Fibroblast of villous mesenchyme (primary cell): ENCODE measurements at regions not wholly inside any gene's neighbourhood (a gene's known extent, or its start where the extent isn't known, plus 50 kb on each side); places are given as distances from the start of the nearest gene placed in this dataset.

Experiments used
- DNase-seq: peaks from one replicate; pipeline ENCODE4 v3.0.0-alpha.2; 2010; ENCODE audit warnings: low read depth
- H3K4me3 ChIP-seq: 2 replicates; pipeline ENCODE4 v1.5.1; 2011; ENCODE audit warnings: low read depth, mild to moderate bottlenecking, low read length
- TF ChIP-seq, protein P1 (sequence below): IDR thresholded peaks from 2 replicates; pipeline ENCODE4 v1.5.1; 2012; ENCODE audit warnings: low read depth, mild to moderate bottlenecking, low read length; ENCODE audit not compliant: insufficient read depth

DNA sequence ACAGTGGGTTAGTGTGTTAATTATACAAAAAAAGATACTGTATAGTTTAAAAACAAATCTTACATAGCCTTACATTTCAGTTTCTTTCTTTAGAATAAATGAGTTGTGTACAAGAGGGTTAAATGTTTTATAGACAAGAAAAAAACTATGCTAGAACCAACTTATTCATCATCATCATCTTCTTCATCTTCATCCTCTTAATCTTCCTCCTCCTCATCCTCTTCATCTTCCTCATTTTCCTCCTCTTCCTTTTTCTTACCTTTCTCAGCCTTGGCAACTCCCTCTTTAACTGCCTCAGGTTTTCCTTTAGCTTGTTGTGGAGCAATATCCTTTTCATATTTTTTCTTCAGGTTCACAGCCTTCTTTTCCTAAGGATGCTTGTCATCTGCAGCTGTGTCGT is 53.7 kb downstream of the RPS12 start:
- TF ChIP-seq, protein P1, sequence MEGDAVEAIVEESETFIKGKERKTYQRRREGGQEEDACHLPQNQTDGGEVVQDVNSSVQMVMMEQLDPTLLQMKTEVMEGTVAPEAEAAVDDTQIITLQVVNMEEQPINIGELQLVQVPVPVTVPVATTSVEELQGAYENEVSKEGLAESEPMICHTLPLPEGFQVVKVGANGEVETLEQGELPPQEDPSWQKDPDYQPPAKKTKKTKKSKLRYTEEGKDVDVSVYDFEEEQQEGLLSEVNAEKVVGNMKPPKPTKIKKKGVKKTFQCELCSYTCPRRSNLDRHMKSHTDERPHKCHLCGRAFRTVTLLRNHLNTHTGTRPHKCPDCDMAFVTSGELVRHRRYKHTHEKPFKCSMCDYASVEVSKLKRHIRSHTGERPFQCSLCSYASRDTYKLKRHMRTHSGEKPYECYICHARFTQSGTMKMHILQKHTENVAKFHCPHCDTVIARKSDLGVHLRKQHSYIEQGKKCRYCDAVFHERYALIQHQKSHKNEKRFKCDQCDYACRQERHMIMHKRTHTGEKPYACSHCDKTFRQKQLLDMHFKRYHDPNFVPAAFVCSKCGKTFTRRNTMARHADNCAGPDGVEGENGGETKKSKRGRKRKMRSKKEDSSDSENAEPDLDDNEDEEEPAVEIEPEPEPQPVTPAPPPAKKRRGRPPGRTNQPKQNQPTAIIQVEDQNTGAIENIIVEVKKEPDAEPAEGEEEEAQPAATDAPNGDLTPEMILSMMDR: no peak
- DNase-seq: no peak
- H3K4me3 ChIP-seq: no peak overlapping the region

DNA sequence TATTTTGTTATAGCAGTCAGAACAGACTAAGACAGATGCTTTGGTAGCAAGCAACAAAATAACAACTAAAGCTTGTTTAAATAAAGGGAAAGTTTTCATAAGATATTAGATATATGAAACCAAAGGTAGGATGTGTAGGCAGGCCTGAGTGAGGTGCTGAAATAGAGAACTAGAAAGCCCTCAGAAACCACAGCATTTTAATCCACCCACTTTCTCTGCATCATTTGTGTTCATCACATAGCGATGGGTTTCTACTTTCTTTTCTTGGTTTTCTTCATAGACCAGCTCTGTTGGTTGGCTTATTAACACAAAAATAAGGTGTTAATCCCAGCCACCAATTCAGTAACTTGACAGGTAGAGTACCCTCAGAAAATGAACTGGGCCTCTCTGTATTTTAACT is 58.6 kb downstream of the RPS12 start:
- TF ChIP-seq, protein P1: no peak
- no peak for DNase-seq
- no peak overlapping the region for H3K4me3 ChIP-seq

DNA sequence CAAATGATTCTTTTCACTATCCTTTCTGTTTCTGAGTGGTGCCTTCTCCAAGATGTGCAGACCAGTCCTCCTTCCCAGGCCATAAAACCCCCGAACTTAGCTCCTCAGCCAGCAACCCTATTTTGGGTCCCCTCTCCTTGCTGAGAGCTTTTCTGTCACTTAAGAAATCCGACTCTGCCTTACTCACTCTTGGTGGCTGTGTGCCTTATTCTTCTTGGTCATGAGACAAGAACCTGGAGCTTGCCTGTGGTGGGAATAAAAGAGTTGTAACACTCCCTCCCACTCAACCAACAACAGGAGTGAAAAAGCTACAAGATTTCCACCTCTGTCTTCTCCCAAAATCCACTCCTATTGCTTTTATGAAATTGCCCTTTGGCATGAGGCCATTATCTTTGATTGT is 62.6 kb downstream of the RPS12 start:
- DNase-seq: no peak
- TF ChIP-seq, protein P1: no peak
- H3K4me3 ChIP-seq: no peak overlapping the region

DNA sequence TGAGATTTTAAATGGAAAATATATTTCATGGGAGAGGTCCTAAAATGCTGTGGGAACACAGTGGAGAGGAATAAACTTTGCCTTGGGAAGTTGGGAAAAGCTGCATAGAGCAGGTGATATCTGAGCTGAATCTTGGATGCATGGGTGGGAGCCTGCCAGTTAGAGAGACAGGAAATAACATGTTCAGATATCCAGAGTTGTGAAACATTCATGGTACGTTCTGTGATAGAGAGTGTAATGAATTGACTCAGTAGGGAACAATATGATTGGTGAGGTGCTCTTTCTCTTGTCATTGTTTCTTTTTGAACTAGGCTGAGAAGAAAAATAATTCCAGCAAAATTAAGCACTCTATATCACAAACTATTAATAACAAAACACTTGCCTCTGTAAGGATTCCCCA is 72.8 kb downstream of the RPS12 start:
- no peak for DNase-seq
- TF ChIP-seq, protein P1: no peak
- H3K4me3 ChIP-seq: no peak overlapping the region

DNA sequence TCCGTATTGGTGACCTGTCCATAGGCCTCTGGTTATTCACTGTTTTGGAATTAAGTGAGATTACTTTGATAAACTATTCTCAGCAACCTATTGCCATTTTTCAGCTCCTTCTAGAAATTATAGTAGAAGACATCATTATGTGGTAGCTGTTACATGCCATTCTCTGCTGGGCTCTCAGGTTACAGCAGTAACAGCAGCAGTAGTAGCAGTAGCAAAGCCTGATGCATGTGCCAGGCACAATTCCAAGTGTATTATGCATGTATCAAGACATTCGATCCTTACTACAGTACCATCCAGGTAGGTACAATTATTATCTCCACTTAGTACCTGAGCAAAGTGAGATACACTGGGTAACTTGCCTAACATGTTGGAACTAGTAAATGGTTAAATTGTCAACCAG is 74.3 kb downstream of the RPS12 start:
- H3K4me3 ChIP-seq: no peak overlapping the region
- DNase-seq: no peak
- TF ChIP-seq, protein P1: no peak

DNA sequence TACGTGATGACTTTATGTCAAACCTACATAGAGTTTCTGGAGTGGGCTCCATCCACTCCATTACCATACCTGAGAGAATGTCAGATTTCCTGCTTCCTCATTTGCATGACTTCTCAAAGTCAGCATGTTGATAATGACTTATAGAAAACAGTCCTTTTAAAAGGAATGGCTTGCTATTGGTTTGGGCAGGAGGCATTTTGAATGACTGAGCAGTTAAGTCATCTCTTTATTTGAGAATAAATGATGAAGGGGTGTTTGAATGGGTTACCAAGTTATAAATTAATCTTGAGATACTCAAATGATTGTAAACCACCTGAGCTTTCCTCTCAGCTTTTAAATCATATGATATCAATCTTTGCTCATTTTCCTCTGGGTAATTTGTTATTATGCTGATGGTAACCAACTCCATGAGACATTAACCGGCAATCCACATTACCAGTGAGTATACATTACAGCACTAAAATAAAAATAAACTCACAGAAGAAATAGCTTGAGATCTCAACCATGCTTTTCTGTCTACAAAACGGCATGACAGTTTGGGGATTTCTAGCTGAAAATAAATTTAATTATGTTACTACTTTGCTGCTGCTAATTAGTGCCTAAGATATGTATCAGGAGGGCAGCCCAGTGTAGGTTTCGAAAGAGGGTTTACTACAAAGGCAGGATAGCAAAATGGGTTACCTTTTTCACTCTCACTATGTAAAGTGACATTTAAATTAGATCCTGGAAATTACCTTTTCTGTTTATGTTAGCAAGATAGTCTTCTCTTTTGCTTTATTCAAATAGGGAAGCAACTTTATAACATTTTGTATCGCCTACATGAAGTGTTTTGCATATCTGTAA is 78.8 kb downstream of the RPS12 start:
- DNase-seq: no peak
- no peak overlapping the region for H3K4me3 ChIP-seq
- TF ChIP-seq, protein P1: no peak
